ENCODE measurements at regions not wholly inside any gene's neighbourhood (a gene's known extent, or its start where the extent isn't known, plus 50 kb on each side); places are given as distances from the start of the nearest gene placed in this dataset.

- TF ChIP-seq CTCF (IDR thresholded peaks at IDR 0.05) (no peak), POLR2AphosphoS5 (IDR thresholded peaks at IDR 0.05) (no peak)
Observed at GRCh38 chr6:16933532-16933931, 168.3 kb upstream of the STMND1 start.

All from prostate gland (tissue), 2 donors.